Globus pallidus (tissue), 1 donor: ENCODE measurements at regions not wholly inside any gene's neighbourhood (a gene's known extent, or its start where the extent isn't known, plus 50 kb on each side); places are given as distances from the start of the nearest gene placed in this dataset.
"Not testable (repeated sequence)": the region's sequence is repeated elsewhere in the genome, so short reads cannot be mapped to it uniquely, and the experiment has no call there.

Experiments used
- DNase-seq: peaks from one replicate; pipeline ENCODE4 v3.0.0-alpha.2; 2015; ENCODE audit warnings: low spot score

DNA sequence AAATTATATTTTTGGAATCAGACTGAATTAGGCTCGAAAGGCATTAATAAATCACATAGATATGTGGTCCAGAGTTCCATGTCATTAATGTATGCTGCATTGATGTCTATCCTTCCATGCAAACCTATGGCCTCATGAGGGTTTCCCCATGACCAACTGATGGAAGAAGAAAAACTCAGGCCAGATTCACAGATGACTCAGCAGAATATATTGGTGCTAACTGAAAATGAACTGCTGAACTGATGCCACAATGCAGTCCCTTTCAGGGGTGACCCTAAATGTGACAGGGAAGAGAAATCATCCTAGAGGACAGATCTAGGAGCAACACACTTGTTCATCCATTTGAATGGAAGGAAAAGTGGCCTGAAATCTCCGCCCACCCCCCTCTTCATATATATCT lies 110.5 kb upstream of the KCND3 start:
- DNase-seq: no peak

GRCh38 chr1:112105557-112105956 lies 116.1 kb upstream of the KCND3 start:
- DNase-seq: no peak

DNA sequence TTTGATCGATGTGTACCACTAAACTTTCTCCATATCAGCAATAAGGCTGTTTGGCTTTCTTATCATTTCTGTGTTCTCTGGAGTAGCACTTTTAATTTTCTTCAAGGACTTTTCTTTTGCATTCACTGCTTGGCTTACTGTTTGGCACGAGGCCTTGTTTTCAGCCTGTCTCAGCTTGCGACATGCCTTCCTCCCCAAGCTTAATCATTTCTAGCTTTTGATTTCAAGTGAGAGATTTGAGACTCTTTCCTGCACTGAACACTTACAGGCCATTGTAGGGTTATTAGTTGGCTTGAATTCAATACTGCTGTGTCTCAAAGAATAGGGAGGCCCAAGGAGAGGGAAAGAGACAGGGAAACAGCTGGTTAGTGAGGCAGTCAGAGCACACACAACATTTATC lies 120.6 kb upstream of the KCND3 start:
- DNase-seq: no peak

GRCh38 chr1:112111734-112112133 lies 122.3 kb upstream of the KCND3 start:
- DNase-seq: no peak

GRCh38 chr1:112114540-112114939 lies 125.1 kb upstream of the KCND3 start:
- DNase-seq: no peak

DNA sequence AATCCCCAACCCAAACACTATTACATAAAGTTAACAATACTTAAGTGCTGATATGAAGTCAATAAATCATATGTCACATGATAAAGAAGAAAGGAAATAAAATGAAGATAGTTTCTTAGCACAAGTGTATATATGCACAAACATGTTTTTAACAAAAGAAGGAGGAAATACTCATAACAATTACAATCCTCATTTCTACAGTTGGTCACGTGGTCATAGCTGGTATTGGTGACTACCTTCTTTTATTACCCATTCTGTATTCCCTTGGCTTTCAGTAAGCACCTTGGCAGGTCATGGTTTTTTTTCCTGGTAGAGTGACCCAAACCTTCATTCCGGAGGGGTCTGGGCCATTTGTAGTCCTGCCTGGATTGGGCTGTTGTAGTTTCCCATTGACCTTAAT lies 137.1 kb upstream of the KCND3 start:
- no peak for DNase-seq

GRCh38 chr1:112127606-112128005 lies 138.1 kb upstream of the KCND3 start:
- not testable (repeated sequence) for DNase-seq

DNA sequence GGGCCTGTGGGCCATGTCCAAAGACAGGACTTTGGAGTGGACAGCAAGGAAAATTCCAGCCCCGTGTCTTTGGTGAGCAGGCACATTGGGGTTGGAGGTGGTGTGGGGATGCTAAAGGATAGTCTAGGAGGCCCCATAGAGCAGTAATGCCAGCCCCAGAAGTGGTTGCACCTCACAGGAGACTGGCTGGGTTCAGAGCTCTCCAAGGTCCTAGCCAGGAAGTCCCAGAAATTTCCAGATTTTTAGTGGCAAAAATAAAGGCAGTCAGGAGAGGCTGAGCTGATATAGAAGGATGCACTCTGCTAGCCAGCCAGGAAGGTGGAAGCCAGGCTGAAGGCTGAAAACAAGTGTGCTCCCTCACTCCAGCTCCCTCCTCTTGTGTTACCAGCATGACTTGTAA lies 144.0 kb upstream of the KCND3 start:
- DNase-seq: no peak

DNA sequence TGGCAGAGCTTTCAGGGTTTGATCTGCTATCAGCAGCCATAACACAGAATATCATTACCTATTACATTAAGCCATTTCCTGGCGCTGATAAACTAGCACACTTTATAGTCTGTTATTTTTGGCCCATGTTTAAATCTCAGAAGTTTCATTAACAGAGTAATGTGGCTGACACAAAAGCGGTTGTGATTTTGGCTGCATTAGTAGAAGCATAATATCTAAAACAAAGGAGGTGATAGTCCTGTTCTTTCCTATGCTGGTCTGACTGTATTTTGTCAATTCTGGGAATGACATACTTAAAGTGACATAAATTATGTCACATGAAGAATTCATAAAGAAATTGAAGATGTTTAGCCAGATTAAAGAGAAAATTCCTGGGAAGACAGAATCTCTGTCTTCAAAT lies 151.3 kb upstream of the KCND3 start:
- DNase-seq: no peak

- DNase-seq: no peak
Measured at GRCh38 chr1:112141301-112141700, 151.8 kb upstream of the KCND3 start.

DNA sequence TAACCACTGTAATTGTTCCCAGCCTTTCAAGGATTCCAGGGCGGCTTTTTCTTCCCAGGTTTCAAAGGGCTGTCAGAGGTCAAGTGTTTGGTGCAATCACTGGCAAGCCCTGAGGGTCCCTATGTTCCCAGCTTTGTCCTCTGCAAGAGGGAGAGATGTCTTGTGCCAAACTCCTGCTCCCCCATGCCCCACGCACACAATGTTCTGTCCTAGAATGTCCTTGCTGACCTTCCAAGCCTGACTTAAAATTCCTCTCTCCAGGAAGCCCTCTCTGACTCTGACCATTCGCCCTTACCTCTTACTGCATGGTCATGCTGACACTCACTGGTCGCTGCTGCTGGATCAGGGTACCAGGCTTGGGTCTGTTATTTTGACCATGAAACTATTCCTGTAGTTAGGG lies 152.5 kb upstream of the KCND3 start:
- no peak for DNase-seq

DNA sequence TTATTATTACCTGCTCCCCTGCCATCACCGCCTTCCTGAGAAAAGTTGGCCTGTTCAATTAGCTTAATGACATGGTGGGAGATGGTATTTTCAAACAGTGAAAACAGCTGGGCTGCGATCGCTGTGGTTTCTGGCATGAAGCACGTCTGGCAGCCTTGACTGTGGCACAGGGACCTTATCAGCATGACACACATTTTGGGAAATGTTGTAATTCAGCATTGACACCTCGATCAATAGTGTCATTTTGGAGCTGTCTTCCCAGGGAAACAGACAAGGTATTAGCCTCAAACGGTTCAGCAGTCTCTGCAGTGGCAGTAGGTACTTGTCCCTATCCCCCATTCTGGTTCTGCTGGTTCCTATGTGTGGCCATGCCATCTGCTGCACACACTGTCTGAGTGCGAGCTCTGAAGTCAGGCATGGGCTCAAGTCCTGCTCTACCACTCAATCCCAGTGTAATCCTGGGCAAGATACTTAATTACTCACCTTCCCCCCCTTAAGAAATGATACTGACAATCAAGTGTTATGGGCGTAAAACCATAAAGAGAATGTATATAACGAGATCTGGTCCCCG lies 154.5 kb upstream of the KCND3 start:
- DNase-seq: no peak

DNA sequence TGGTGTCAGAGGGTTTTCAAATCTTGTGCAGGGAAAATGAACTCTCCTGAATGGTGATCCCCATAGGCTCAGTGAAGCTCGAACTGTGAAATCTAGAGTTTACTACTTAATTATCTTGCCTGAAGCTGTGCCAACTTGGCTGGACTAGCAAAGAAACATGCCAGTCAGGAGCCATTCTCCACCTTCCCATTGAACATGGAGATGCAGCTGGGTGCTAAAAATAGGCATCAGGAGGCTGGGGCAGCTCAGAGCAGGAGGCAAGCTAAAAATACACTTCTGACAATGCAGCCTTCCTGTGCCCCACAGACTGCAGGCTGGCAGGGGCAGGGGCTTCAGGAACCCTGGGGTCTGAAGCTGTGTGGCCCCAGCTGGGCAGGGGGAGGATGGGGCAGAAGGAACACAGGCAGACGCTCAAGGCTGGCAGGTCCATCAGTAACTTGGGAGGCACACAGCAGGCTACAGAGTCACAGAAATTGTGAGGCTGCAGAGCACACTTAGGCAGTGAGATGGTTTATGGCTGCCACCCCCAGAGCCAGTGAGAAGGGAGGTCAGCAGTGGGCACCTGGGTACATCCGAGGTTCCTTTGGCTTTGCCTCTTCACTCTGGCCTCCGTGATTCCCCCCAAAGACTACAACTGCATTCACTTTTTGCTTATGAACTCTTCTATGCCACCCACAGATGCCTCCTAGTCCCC lies 155.4 kb upstream of the KCND3 start:
- no peak for DNase-seq

DNA sequence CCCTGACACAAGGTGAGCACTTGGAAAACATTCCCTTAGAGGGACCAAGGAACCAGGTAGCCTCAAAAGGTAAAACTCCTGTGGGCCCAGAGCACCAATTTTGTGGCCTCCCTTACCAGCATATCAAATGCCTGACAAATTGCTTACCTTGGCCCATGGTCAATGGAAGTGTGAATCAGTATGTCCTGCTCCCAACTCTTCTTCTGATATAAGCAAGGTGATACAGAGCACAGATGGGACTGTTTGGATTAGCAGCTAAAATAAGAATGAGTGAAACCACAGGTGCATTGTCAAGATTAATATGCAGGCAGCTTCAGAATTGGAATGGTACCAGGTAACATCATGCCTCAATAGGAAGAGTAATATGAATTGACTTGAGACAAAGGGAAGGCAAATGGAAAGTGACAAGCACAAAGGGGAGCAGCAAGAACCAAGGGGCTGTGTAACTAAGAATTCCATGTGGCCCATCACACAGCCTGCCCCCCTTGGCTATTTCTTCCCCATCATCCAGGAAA lies 156.8 kb upstream of the KCND3 start:
- DNase-seq: no peak

GRCh38 chr1:112160214-112160613 lies 170.7 kb upstream of the KCND3 start:
- DNase-seq: not testable (repeated sequence)

GRCh38 chr1:112165375-112165774 lies 175.9 kb upstream of the KCND3 start:
- DNase-seq: no peak

DNA sequence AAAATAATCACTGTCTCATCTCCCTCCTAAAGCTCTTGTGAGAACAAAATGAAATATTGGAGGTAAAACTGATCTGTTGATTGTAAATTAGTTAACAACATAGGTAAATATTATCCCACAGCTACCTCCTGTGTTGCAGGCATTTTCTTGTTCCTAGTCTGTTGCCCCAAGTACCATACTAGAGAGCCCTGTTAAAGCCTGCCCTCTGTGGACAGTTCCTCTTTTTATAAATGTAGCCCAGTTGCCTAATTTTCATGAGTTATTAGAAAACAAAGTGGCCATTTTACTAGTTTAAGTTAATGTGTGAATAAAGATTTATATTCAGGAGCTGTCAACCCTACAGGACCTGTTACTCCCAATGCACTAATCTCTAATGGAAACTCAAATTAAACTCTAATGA lies 180.0 kb upstream of the KCND3 start:
- DNase-seq: no peak

GRCh38 chr1:112172294-112172882 lies 182.9 kb upstream of the KCND3 start:
- DNase-seq: peak; percentile 3

DNA sequence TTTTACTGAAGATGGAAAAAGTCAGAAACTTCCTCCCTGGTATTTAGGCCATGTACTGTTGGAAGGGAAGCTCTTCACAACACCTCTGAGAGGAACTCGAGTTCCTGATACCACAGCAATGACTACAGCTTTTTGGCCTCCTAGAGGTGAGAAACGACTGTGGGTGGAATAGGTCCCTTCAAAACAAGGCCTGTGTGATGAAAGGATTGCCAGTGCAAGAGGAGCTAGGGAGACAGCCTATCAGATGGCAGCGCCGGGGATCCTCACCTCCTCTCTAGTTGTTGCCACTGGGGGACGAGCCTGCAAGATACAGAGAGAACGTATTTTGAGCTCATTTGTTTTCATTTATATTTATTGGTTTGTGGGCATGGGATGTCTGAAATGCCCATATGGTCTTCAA lies 187.8 kb upstream of the KCND3 start:
- no peak for DNase-seq

GRCh38 chr1:112188611-112189010 lies 199.1 kb upstream of the KCND3 start:
- DNase-seq: no peak

DNA sequence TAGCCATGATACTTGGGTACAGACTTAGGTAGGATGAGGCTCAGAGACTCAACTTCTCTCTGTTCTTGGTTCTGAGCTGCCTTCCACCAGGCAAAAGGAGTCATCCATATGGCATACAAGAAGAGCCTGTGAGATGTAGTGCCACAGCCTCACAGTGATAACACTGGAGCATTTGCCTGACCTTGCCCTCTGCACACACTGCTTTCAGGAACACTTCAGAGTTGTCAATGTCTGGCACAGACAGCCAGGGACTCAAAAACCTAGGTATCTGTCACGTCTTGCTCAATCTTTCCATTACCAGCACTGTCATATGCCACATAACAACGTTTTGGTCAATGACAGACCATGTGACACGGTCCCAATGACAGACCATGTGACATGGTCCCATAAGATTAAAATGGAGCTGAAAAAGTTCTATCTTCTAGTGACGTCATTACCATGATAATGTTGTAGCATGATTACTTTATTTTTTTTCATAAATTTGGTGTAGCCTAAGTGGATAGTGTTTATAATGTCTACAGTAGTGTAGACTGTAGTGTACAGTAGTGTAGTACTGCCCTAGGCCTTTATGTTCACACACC lies 199.9 kb upstream of the CTTNBP2NL start:
- DNase-seq: no peak

DNA sequence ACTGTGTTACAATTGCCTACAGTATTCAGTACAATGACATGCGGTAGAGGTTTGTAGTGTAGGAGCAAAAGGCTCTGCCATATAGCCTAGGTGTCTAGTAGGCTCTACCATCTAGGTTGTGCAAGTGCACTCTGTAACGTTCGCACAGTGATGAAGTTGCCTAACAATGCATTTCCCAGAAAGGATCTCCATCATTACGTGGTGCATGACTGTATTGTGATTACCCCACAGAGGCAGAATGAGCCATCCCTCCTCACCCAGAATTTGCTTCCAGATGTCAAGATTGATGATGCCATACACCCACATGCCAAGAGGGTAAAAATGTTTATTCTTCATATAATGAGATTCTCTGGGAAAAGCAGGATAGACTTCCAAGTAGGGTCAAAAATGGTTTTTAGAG lies 199.3 kb upstream of the CTTNBP2NL start:
- no peak for DNase-seq

DNA sequence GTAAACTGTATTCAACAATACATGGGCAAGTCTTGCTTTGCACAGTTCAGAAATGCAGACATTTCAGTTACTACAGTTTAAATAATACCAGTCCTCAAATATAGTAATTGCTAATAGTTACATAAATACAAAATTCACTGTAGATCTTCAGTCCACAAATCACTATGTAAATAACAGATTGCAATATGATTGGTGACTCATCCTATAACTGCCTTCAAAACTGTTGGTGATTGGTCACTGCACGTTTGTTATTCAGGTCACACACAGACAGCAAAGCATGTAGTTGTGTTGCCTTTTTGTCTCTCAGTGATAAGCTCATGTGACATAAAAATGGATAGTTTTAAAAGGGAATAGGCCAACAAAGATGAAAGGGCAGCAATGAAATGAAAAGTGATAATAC lies 186.5 kb upstream of the CTTNBP2NL start:
- DNase-seq: no peak
